Stimulated activated CD4-positive, alpha-beta T cell treated with anti-CD3 and anti-CD28 coated beads, Interleukin-12 subunit alpha, Interleukin-12 subunit beta, amount 100 ng/mL, for 48 hours (primary cell): ENCODE measurements at regions not wholly inside any gene's neighbourhood (a gene's known extent, or its start where the extent isn't known, plus 50 kb on each side); places are given as distances from the start of the nearest gene placed in this dataset.
"Not testable (repeated sequence)": the region's sequence is repeated elsewhere in the genome, so short reads cannot be mapped to it uniquely, and the experiment has no call there.

ENCODE experiments used
- DNase-seq, 3 donors: peaks; one replicate each; pipeline ENCODE4 v3.0.0-alpha.2; 2020; ENCODE audit warnings: low read depth in 2 of 3, low spot score in 1 of 3

DNA sequence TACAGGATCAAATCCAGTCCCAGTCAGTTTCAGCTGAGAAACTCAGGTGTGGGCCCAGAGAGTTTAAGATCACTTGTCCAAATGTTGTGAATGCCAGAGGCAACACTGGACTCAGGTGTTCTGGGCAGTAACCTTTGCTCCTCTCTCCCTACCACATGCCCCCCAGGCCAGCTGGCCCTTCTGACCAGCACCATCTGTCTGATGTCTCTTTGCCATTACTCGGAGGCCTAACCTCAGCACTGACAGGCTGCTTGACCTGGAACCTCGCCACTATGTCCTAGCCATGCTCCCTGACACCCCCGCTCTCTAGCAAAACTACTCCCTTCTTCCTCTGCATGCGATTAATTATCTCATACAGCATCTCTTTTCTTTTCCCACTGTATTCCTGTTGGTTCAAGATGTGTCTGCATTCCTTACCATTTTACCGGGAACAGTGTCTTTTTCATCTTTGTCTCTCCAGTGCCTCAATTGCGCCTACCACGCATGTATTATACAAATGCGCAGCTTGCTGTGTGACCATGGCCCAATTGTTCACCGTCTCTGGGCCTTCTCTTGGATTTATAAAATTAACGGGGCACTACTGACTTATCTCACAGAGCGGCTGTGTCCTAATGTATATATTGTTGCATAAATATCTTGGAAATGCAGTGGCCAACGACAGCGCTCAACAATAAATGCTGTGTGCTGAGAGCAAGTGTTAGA is 159.5 kb upstream of the IRF2BP2 start:
- DNase-seq, result no peak

- DNase-seq, result peak in 2 of 3 donors; percentile 42 to 44
Observed at GRCh38 chr1:234768569-234769283, 158.7 kb upstream of the IRF2BP2 start.

- no peak for DNase-seq
Observed at GRCh38 chr1:234768171-234768568, 158.2 kb upstream of the IRF2BP2 start.

- no peak for DNase-seq
Observed at GRCh38 chr1:234765672-234766071, 155.7 kb upstream of the IRF2BP2 start.

GRCh38 chr1:234765181-234765580 is 155.2 kb upstream of the IRF2BP2 start:
- DNase-seq, result no peak

DNA sequence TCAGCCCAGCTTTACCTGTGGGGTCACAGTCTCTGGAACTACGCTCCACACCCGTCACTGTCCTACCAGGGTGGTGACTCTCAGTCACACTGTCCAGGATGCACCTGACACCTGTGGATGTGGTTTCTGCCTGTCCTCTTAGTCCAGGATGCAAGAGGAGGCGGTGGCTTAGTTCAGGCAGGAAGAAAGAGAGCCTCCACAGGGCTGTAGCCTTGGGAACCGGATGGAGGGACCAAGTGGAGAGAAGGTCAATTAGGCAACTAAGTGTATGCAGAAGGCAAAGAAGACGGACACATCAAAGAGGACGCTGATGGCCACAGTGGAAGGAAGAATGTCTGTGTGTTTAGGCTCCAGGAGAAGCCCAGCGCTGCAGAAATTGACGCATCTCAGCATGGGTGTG is 153.9 kb upstream of the IRF2BP2 start:
- no peak for DNase-seq

DNA sequence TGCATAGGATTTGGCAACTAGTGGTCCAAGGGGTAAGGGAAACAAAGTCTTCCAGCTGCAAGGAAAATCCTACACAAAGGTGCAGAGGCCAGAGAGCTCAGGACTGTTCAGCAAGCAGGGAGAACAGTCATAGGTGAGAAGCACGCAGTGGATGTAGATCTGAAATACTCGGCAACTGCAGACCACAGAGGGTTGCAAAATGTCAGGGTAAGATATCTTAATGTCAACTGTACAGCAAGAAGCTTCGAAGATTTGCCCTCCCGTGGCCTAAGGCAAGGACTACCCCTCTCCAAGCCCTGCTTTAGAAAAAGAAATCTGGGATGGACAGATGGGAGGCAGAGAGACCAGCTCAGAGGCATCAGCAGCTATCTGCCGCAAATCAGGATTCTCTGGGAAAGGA is 153.4 kb upstream of the IRF2BP2 start:
- no peak for DNase-seq

DNA sequence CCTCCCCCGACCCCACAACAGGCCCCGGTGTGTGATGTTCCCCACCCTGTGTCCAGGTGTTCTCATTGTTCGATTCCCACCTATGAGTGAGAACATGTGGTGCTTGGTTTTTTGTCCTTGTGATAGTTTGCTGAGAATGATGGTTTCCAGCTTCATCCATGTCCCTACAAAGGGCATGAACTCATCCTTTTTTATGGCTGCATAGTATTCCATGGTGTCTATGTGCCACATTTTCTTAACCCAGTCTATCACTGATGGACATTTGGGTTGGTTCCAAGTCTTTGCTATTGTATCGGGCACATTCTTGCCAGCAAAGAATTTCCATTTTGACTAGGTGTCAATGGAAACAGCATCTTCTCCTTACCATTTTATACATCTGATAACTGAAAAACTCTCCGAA is 152.1 kb upstream of the IRF2BP2 start:
- DNase-seq, result not testable (repeated sequence)

DNA sequence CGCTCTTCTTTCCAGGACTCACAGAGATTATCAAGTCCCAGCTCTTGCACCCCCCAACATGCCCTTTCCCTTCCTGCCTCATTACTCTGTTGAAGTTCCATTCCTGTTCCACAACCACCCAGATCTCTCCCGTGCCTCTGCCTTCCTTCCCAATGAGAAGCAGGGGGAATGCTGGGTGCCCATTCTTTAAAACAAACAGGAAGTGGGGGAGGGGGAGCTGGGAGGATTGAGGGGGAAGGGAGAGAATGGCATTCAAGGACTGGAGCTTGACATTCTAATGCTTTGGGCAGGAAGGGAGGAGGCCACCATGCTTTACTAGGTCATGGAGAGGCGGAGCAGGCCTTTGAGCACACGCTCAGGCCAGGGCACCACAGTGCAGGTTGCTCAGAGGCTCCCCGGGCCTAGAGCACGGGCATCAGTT is 150.3 kb upstream of the IRF2BP2 start:
- DNase-seq, result no peak

- no peak for DNase-seq
Observed at GRCh38 chr1:234759888-234760287, 149.9 kb upstream of the IRF2BP2 start.

DNA sequence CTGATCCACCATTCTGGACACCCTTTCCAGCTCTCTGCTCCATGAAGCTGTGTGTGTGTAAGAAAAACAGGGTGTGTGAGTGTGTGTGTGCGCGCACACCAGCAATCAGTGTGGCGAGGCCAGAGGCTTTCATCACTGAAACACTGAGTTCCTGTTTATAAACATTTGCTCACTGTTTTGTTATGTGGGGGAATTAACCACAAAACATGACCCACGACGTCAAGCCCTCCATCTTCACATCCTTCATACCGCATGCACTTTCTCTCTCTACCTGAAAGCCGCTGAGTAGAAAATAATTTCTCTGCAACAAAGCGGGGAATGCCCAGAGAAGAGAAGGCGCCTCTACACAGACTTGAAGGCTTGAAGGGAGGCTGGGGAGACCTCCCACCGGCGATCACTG is 148.9 kb upstream of the IRF2BP2 start:
- DNase-seq, result no peak

DNA sequence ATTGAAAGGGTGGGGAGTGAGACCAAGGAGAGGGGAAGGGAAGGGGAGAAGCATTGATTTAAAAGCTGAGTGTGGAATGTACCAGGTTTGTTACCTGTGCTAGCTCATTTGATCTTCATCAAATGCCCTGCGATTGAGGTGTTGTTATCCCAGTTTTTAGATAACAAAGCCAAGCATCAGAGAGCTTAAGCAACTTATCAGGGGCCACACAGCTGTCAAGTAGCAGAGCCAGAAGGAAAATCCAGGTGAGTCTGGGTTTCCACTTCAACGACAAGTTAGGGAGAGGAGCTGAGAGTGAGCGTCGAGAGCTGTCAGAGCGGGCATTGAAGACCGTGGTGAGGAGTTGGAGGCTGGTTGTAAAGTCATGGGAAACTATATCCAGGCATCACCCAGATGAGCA is 146.9 kb upstream of the IRF2BP2 start:
- DNase-seq, result no peak

DNA sequence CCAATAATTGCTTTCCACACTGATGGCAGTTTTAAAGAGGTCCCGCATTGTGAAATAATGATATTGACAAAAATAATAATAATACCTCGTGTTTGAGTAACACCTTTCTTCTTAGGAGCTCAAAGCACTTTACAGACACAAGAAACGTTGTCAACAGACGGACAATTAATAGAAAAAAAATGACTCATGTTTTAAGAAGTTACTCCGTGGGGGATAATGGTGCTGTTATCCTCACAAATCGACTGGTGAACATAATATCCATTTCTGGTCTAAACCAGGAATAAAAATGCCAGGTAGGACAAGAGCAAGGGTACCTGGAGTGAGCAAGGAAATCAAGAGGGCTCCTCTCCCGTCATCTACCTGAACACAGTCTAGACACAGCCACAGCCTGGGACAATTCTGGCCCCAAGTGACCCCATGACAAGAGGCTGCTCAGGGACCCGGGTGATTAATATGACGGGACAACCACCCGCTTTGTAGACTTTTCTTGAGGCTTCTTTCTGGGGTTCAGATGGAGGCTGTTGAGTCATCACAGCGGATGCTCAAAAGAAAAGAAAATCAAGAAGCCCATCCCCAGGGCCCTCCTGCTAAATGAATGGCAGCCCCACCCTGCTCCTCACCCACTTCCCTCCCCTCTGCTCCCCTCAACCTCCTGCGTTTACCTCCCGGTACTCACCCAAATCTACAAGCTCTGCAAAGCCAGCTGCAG is 146.2 kb upstream of the IRF2BP2 start:
- no peak for DNase-seq

DNA sequence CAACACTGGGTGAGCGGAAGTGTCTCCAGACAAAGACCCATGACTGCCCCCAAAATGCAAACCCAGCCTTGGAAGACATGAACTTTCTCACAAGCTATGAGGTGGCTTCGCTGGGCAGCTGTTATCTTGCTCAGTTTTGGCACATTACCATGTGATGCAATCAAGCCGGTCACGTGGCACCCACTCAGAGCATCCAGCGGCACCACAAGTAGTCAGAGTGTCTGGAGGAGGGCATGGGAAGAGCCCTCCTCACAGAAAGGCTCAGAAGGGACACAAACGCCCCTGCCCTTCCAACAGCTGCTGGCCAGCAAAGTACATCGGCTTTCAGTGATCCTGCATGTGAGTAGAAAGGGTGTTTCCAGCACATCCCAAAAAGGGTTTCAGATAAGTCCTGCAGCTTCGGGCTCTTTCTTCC is 145.5 kb upstream of the IRF2BP2 start:
- DNase-seq, result no peak

- DNase-seq, result no peak
Observed at GRCh38 chr1:234753979-234754378, 144.0 kb upstream of the IRF2BP2 start.

- DNase-seq, result no peak
Observed at GRCh38 chr1:234752927-234753326, 142.9 kb upstream of the IRF2BP2 start.

- no peak for DNase-seq
Observed at GRCh38 chr1:234751678-234752077, 141.7 kb upstream of the IRF2BP2 start.

GRCh38 chr1:234750922-234751627 is 141.1 kb upstream of the IRF2BP2 start:
- no peak for DNase-seq

GRCh38 chr1:234748713-234749112 is 138.7 kb upstream of the IRF2BP2 start:
- no peak for DNase-seq

- no peak for DNase-seq
Observed at GRCh38 chr1:234748066-234748465, 138.1 kb upstream of the IRF2BP2 start.

- DNase-seq, result no peak
Observed at GRCh38 chr1:234746798-234747196, 136.8 kb upstream of the IRF2BP2 start.
